Stomach (tissue), 4 donors: ENCODE measurements at regions not wholly inside any gene's neighbourhood (a gene's known extent, or its start where the extent isn't known, plus 50 kb on each side); places are given as distances from the start of the nearest gene placed in this dataset.

Source experiments
- POLR2A ChIP-seq, 4 donors: fragments of 450-650 bp; IDR thresholded peaks; one replicate each; pipeline ENCODE4 v1.6.1; 2016; ENCODE audit warnings: antibody characterized with exemption in 4 of 4, control low read depth in 2 of 4, mild to moderate bottlenecking in 1 of 4, moderate library complexity in 1 of 4
- TF ChIP-seq, protein P1 (sequence below), 7 experiments: fragments of 450-650 bp in 4 of 7; fragments of 200-600 bp in 3 of 7; sonication (generic) in 3 of 7; IDR thresholded peaks; one replicate each; pipeline ENCODE4 v1.5.1; 2016 to 2019; ENCODE audit warnings: antibody characterized with exemption in 7 of 7, control low read depth in 2 of 7, mild to moderate bottlenecking in 1 of 7

DNA sequence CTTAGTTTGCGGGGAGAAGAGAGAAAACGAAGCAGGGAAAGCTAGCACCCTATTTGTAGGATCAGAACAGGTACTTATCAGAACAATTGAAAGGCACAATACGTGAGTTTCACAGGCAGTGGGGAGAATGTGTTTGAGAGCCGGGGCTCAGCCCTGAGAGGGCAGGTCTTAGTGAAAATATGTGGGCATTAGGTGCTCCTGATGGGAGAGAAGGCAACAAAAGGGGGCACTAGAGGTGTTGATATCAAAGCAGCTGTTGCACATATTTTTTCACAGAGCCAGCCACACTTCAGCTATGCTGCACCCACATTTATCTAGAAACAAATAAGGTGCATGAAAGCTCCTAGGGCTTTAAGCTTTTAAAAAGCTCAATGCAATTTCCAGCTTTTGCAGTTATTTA lies 99.7 kb upstream of the MAN2A1 start:
- no peak for TF ChIP-seq POLR2A (IDR thresholded peaks at IDR 0.05)
- TF ChIP-seq, protein P1, sequence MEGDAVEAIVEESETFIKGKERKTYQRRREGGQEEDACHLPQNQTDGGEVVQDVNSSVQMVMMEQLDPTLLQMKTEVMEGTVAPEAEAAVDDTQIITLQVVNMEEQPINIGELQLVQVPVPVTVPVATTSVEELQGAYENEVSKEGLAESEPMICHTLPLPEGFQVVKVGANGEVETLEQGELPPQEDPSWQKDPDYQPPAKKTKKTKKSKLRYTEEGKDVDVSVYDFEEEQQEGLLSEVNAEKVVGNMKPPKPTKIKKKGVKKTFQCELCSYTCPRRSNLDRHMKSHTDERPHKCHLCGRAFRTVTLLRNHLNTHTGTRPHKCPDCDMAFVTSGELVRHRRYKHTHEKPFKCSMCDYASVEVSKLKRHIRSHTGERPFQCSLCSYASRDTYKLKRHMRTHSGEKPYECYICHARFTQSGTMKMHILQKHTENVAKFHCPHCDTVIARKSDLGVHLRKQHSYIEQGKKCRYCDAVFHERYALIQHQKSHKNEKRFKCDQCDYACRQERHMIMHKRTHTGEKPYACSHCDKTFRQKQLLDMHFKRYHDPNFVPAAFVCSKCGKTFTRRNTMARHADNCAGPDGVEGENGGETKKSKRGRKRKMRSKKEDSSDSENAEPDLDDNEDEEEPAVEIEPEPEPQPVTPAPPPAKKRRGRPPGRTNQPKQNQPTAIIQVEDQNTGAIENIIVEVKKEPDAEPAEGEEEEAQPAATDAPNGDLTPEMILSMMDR (IDR thresholded peaks at IDR 0.05): no peak
